ENCODE measurements at regions not wholly inside any gene's neighbourhood (a gene's known extent, or its start where the extent isn't known, plus 50 kb on each side); places are given as distances from the start of the nearest gene placed in this dataset.

DNA sequence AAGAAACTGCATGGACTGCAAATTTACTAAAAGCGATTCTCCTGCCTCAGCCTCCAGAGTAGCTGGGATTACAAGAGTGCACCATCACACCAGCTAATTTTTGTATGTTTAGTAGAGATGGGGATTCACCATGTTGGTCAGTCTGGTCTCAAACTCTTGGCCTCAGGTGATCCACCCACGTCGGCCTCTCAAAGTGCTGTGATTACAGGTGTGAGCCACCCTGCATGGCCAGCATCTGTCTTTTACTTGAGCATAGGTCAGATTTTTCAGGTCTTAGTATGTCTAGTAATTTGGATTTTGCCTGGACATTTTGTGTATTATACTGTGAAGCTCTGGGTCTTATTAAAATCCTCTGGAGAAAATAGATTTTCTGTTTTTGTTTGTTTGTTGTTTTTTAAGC is 277.8 kb upstream of the VLDLR start:
- H3K27me3 ChIP-seq (ENCODE audit: insufficient read depth, low read length), result no peaks in the 10 kb centered on the region
- no peak overlapping the region for H3K4me2 ChIP-seq (ENCODE audit: insufficient read depth, low read length)
- no peaks in the 10 kb centered on the region for H3K79me2 ChIP-seq (ENCODE audit: insufficient read depth, low read length)
- TF ChIP-seq, protein P1, sequence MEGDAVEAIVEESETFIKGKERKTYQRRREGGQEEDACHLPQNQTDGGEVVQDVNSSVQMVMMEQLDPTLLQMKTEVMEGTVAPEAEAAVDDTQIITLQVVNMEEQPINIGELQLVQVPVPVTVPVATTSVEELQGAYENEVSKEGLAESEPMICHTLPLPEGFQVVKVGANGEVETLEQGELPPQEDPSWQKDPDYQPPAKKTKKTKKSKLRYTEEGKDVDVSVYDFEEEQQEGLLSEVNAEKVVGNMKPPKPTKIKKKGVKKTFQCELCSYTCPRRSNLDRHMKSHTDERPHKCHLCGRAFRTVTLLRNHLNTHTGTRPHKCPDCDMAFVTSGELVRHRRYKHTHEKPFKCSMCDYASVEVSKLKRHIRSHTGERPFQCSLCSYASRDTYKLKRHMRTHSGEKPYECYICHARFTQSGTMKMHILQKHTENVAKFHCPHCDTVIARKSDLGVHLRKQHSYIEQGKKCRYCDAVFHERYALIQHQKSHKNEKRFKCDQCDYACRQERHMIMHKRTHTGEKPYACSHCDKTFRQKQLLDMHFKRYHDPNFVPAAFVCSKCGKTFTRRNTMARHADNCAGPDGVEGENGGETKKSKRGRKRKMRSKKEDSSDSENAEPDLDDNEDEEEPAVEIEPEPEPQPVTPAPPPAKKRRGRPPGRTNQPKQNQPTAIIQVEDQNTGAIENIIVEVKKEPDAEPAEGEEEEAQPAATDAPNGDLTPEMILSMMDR (IDR thresholded peaks at IDR 0.05; ENCODE audit: extremely low read depth, low read depth, low read length), result no peak
- no peaks in the 10 kb centered on the region for H3K36me3 ChIP-seq (ENCODE audit: insufficient read depth, low read length)
- H4K20me1 ChIP-seq (ENCODE audit: insufficient read depth, low read length), result no peaks in the 10 kb centered on the region
- H3K4me1 ChIP-seq (ENCODE audit: insufficient read depth, low read length), result no peaks in the 10 kb centered on the region
- H3K4me3 ChIP-seq (ENCODE audit: insufficient read depth, low read length), result no peak overlapping the region
- H3K9me3 ChIP-seq (ENCODE audit: low read depth, low read length), result no peaks in the 10 kb centered on the region
- H3K27ac ChIP-seq (ENCODE audit: low read depth, low read length), result no peak overlapping the region
- H2AFZ ChIP-seq (ENCODE audit: low read length), result no peak overlapping the region
- DNase-seq (ENCODE audit: insufficient read length, low spot score, missing footprints), result no peak

DNA sequence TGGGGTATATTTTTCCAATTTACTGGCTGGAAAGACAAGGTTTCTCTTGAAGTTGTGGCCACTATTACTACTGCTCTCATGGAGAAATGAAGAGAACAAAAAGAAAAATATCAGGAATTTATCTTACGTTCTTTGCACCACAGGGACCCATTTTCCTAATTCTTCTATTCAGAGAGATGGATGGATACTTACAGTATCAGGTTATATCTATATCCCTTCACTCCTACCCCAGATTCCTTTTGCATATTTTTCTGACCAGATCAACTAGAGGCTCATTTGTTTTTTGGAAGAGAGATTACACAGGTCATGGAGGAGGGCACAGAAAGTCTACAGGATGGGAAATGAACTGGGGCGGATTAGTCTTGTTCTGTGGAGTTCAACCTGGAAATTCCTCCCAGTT is 277.2 kb upstream of the VLDLR start:
- H3K4me2 ChIP-seq (ENCODE audit: insufficient read depth, low read length), result no peak overlapping the region
- TF ChIP-seq, protein P1 (IDR thresholded peaks at IDR 0.05; ENCODE audit: extremely low read depth, low read depth, low read length), result no peak
- no peak overlapping the region for H2AFZ ChIP-seq (ENCODE audit: low read length)
- no peaks in the 10 kb centered on the region for H3K36me3 ChIP-seq (ENCODE audit: insufficient read depth, low read length)
- no peaks in the 10 kb centered on the region for H3K79me2 ChIP-seq (ENCODE audit: insufficient read depth, low read length)
- H3K4me3 ChIP-seq (ENCODE audit: insufficient read depth, low read length), result no peak overlapping the region
- H3K9me3 ChIP-seq (ENCODE audit: low read depth, low read length), result no peaks in the 10 kb centered on the region
- H4K20me1 ChIP-seq (ENCODE audit: insufficient read depth, low read length), result no peaks in the 10 kb centered on the region
- H3K27ac ChIP-seq (ENCODE audit: low read depth, low read length), result no peak overlapping the region
- no peaks in the 10 kb centered on the region for H3K4me1 ChIP-seq (ENCODE audit: insufficient read depth, low read length)
- no peak for DNase-seq (ENCODE audit: insufficient read length, low spot score, missing footprints)
- no peaks in the 10 kb centered on the region for H3K27me3 ChIP-seq (ENCODE audit: insufficient read depth, low read length)

DNA sequence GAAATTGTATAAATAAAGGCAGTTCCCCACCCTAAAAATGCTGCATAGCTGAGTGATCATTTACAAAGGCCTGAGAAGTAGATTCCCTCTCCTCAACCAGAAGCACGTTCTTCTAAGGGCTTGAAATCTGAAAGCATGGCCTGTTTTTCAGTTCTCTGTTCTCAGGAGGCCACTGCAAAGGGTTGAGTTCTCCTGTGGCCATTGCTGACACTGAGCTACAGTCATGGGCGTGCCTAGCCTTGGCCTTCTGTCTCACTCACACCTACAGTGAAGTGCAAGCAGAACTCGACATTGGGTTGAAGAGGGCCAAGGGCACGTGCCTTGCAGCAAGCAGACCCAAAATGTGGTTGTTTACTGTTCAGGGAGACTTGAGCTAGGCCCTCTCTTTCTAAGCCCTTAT is 276.6 kb upstream of the VLDLR start:
- TF ChIP-seq, protein P1 (IDR thresholded peaks at IDR 0.05; ENCODE audit: extremely low read depth, low read depth, low read length), result no peak
- Histone ChIP-seq H3K4me2 (ENCODE audit: insufficient read depth, low read length) (no peak overlapping the region), H3K9me3 (ENCODE audit: low read depth, low read length) (no peaks in the 10 kb centered on the region), H4K20me1 (ENCODE audit: insufficient read depth, low read length) (no peaks in the 10 kb centered on the region), H3K27ac (ENCODE audit: low read depth, low read length) (no peak overlapping the region), H3K4me1 (ENCODE audit: insufficient read depth, low read length) (no peaks in the 10 kb centered on the region), H2AFZ (ENCODE audit: low read length) (no peak overlapping the region), H3K4me3 (ENCODE audit: insufficient read depth, low read length) (no peak overlapping the region), H3K79me2 (ENCODE audit: insufficient read depth, low read length) (no peaks in the 10 kb centered on the region), H3K36me3 (ENCODE audit: insufficient read depth, low read length) (no peaks in the 10 kb centered on the region), H3K27me3 (ENCODE audit: insufficient read depth, low read length) (no peaks in the 10 kb centered on the region)
- no peak for DNase-seq (ENCODE audit: insufficient read length, low spot score, missing footprints)

DNA sequence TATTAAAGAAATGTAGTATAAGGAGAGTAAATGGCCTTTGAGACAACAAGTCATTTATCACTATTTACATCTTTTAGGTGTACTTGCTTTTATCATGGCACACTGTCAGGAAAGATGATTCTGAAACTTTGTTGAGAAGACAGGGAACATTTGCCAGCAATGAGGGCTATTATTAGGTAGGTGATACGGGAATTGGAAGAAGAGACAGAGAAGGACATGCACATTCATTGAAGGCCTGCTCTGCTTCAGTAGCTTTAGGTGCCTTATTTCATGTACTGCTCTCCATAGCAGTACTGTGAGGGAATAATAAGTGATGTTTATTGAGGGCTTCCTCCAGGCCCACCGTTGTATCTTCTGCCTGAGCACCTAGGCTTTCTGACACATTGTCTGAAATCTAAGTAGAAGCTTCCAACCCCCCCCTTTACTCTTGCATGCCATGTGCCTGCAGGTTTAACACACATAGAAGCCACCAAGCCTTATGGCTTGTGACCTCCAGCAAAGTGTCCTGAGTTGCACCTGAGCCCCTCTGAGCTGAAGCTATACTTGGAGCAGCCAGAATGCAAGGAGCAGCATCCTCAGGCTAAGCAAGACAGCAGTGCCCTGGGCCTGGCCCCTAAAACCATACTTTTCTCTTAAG is 275.2 kb upstream of the VLDLR start:
- Histone ChIP-seq H4K20me1 (ENCODE audit: insufficient read depth, low read length) (no peaks in the 10 kb centered on the region), H3K36me3 (ENCODE audit: insufficient read depth, low read length) (no peaks in the 10 kb centered on the region), H3K27ac (ENCODE audit: low read depth, low read length) (no peak overlapping the region), H2AFZ (ENCODE audit: low read length) (no peak overlapping the region), H3K27me3 (ENCODE audit: insufficient read depth, low read length) (no peaks in the 10 kb centered on the region), H3K9me3 (ENCODE audit: low read depth, low read length) (no peaks in the 10 kb centered on the region), H3K4me3 (ENCODE audit: insufficient read depth, low read length) (no peak overlapping the region), H3K4me1 (ENCODE audit: insufficient read depth, low read length) (no peaks in the 10 kb centered on the region), H3K4me2 (ENCODE audit: insufficient read depth, low read length) (no peak overlapping the region), H3K79me2 (ENCODE audit: insufficient read depth, low read length) (no peaks in the 10 kb centered on the region)
- TF ChIP-seq, protein P1 (IDR thresholded peaks at IDR 0.05; ENCODE audit: extremely low read depth, low read depth, low read length), result no peak
- DNase-seq (ENCODE audit: insufficient read length, low spot score, missing footprints), result no peak
